HG02981 (cell line): ENCODE measurements at regions not wholly inside any gene's neighbourhood (a gene's known extent, or its start where the extent isn't known, plus 50 kb on each side); places are given as distances from the start of the nearest gene placed in this dataset.
"Not testable (repeated sequence)": the region's sequence is repeated elsewhere in the genome, so short reads cannot be mapped to it uniquely, and the experiment has no call there.

Source experiments
- ATAC-seq: cut with Tn5 transposase; IDR thresholded peaks from one replicate; pipeline ENCODE4 v1.9.1; 2021; ENCODE audit warnings: mild to moderate bottlenecking, moderate library complexity; ENCODE audit not compliant: unreplicated experiment

- no peak for ATAC-seq
Measured at GRCh38 chr13:56020425-56020824, 1120.3 kb upstream of the PRR20A start.

GRCh38 chr13:56039992-56040391 is 1100.7 kb upstream of the PRR20A start:
- ATAC-seq: no peak

- ATAC-seq: no peak
Measured at GRCh38 chr13:56066321-56066720, 1074.4 kb upstream of the PRR20A start.

- ATAC-seq: no peak
Measured at GRCh38 chr13:56102641-56103040, 1038.1 kb upstream of the PRR20A start.

GRCh38 chr13:56110751-56111150 is 1030.0 kb upstream of the PRR20A start:
- no peak for ATAC-seq

- ATAC-seq: no peak
Measured at GRCh38 chr13:56134524-56134923, 1006.2 kb upstream of the PRR20A start.

GRCh38 chr13:56166864-56167263 is 973.9 kb upstream of the PRR20A start:
- ATAC-seq: no peak

GRCh38 chr13:56168581-56168980 is 972.1 kb upstream of the PRR20A start:
- no peak for ATAC-seq

GRCh38 chr13:56173346-56173745 is 967.4 kb upstream of the PRR20A start:
- no peak for ATAC-seq

- no peak for ATAC-seq
Measured at GRCh38 chr13:56182598-56182997, 958.1 kb upstream of the PRR20A start.

GRCh38 chr13:56187331-56187730 is 953.4 kb upstream of the PRR20A start:
- no peak for ATAC-seq

GRCh38 chr13:56188582-56188981 is 952.1 kb upstream of the PRR20A start:
- ATAC-seq: not testable (repeated sequence)

GRCh38 chr13:56189439-56189838 is 951.3 kb upstream of the PRR20A start:
- ATAC-seq: no peak

- ATAC-seq: no peak
Measured at GRCh38 chr13:56189978-56190377, 950.7 kb upstream of the PRR20A start.

- no peak for ATAC-seq
Measured at GRCh38 chr13:56198350-56198749, 942.4 kb upstream of the PRR20A start.

- ATAC-seq: no peak
Measured at GRCh38 chr13:56201834-56202233, 938.9 kb upstream of the PRR20A start.

GRCh38 chr13:56216221-56216620 is 924.5 kb upstream of the PRR20A start:
- ATAC-seq: no peak

- ATAC-seq: no peak
Measured at GRCh38 chr13:56247692-56248091, 893.0 kb upstream of the PRR20A start.

- no peak for ATAC-seq
Measured at GRCh38 chr13:56271686-56272085, 869.0 kb upstream of the PRR20A start.

GRCh38 chr13:56283262-56283828 is 857.4 kb upstream of the PRR20A start:
- ATAC-seq: no peak

GRCh38 chr13:56299650-56300049 is 841.1 kb upstream of the PRR20A start:
- no peak for ATAC-seq

- no peak for ATAC-seq
Measured at GRCh38 chr13:56314765-56315164, 826.0 kb upstream of the PRR20A start.

- ATAC-seq: no peak
Measured at GRCh38 chr13:56317841-56318240, 822.9 kb upstream of the PRR20A start.
